Endothelial cell of umbilical vein (primary cell): ENCODE measurements at regions not wholly inside any gene's neighbourhood (a gene's known extent, or its start where the extent isn't known, plus 50 kb on each side); places are given as distances from the start of the nearest gene placed in this dataset.

Experiments
- BruUV-seq: library from RNA; stranded (reverse); fragments of 400-500 nt; replicated peaks from 2 replicates; lab custom pipeline; 2021; lab: Mats Ljungman, UMichigan
- CTCF ChIA-PET: fragments of 300-600, 350-600 bp; sonication (Branson Sonifier 250); formaldehyde crosslinking; loops from one replicate; lab custom pipeline; 2021; ENCODE audit warnings: antibody characterized with exemption, inconsistent platforms; lab: Charles Lee
- POLR2A ChIA-PET: fragments of 300-600, 350-600 bp; sonication (Branson Sonifier 250); formaldehyde crosslinking; loops from one replicate; lab custom pipeline; 2021; ENCODE audit warnings: antibody characterized with exemption, inconsistent platforms; lab: Charles Lee
- DNase-seq: peaks from one replicate; pipeline ENCODE4 v3.0.0-alpha.2; 2011; ENCODE audit warnings: low read depth, low spot score
- FAIRE-seq: peaks from 2 replicates; lab custom pipeline; 2011; peaks lifted over from hg19 to GRCh38; lab: Jason Lieb, UNC
- H2AFZ ChIP-seq: 2 replicates; pipeline ENCODE4 v1.6.0; 2012; ENCODE audit warnings: low read depth, low read length, control low read depth, inconsistent platforms
- H3K27ac ChIP-seq: 2 replicates; pipeline ENCODE4 v1.5.1; 2011; ENCODE audit warnings: low read depth, mild to moderate bottlenecking, control low read depth, low read length, moderate library complexity; ENCODE audit not compliant: insufficient read depth
- H3K27me3 ChIP-seq, 2 experiments: 2 replicates each; pipeline versions ENCODE4 v1.6.0 to v1.6.1; 2011; ENCODE audit warnings: low read length in 2 of 2, mixed read lengths in 1 of 2; ENCODE audit not compliant: control insufficient read depth in 2 of 2, insufficient read depth in 2 of 2
- H3K36me3 ChIP-seq, 2 experiments: 2 replicates in 1 of 2; 3 replicates in 1 of 2; pipeline ENCODE4 v1.5.1; 2011; ENCODE audit warnings: low read length in 2 of 2, mild to moderate bottlenecking in 1 of 2, moderate library complexity in 1 of 2; ENCODE audit not compliant: control insufficient read depth in 2 of 2, insufficient read depth in 2 of 2; ENCODE audit errors: extremely low read depth in 1 of 2
- H3K4me1 ChIP-seq: 3 replicates; pipeline ENCODE4 v1.5.1; 2011; ENCODE audit warnings: mild to moderate bottlenecking, low read length; ENCODE audit not compliant: control insufficient read depth, insufficient read depth; ENCODE audit errors: extremely low read depth
- H3K4me2 ChIP-seq: 2 replicates; pipeline ENCODE4 v1.6.1; 2011; ENCODE audit warnings: low read length, control low read depth, mixed read lengths; ENCODE audit not compliant: insufficient read depth
- H3K4me3 ChIP-seq, 3 experiments: fragments of 200-600 bp in 1 of 3; sonication (generic), shearing (Covaris generic) in 1 of 3; replicated peaks in 1 of 3; 2 replicates each; pipeline ENCODE4 v1.5.1; 2011 to 2016; ENCODE audit warnings: control low read depth in 3 of 3, low read length in 3 of 3, mild to moderate bottlenecking in 2 of 3, inconsistent platforms in 1 of 3, low read depth in 1 of 3, moderate library complexity in 1 of 3; ENCODE audit not compliant: insufficient read depth in 1 of 3
- H3K79me2 ChIP-seq: 2 replicates; pipeline ENCODE4 v1.6.0; 2012; ENCODE audit warnings: low read length, inconsistent platforms; ENCODE audit not compliant: control insufficient read depth, insufficient read depth
- H3K9ac ChIP-seq: replicated peaks from 2 replicates; pipeline ENCODE3; 2011; ENCODE audit warnings: low read length, control low read depth; ENCODE audit not compliant: insufficient read depth; ENCODE audit errors: extremely low read depth
- H3K9me1 ChIP-seq: replicated peaks from 3 replicates; pipeline ENCODE4 v1.6.0; 2011; ENCODE audit warnings: mild to moderate bottlenecking, low read length; ENCODE audit not compliant: control insufficient read depth, insufficient read depth; ENCODE audit errors: extremely low read depth
- H3K9me3 ChIP-seq: replicated peaks from 2 replicates; pipeline ENCODE4 v1.5.1; 2012; ENCODE audit warnings: low read length, inconsistent platforms; ENCODE audit not compliant: control insufficient read depth, insufficient read depth
- H4K20me1 ChIP-seq: replicated peaks from 2 replicates; pipeline ENCODE3; 2011; ENCODE audit warnings: mild to moderate bottlenecking, low read length; ENCODE audit not compliant: control insufficient read depth, insufficient read depth; ENCODE audit errors: extremely low read depth
- EZH2 ChIP-seq: IDR thresholded peaks from 2 replicates; pipeline ENCODE4 v1.6.1; 2012; ENCODE audit warnings: borderline replicate concordance, low read depth, mild to moderate bottlenecking, moderate library complexity, low read length, inconsistent platforms; ENCODE audit not compliant: severe bottlenecking
- FOS ChIP-seq: IDR thresholded peaks from 2 replicates; pipeline ENCODE4 v1.6.1; 2011; ENCODE audit warnings: mild to moderate bottlenecking, low read length, moderate library complexity, borderline replicate concordance; ENCODE audit not compliant: insufficient read depth
- GATA2 ChIP-seq: IDR thresholded peaks from 2 replicates; pipeline ENCODE4 v1.7.0; 2011; ENCODE audit warnings: low read depth, mild to moderate bottlenecking, moderate library complexity, mixed read lengths, low read length; ENCODE audit not compliant: insufficient read length, insufficient read depth
- JUN ChIP-seq: IDR thresholded peaks from 2 replicates; pipeline ENCODE4 v1.6.1; 2011; ENCODE audit warnings: borderline replicate concordance, low read depth; ENCODE audit not compliant: insufficient read length, insufficient read depth
- MAX ChIP-seq: IDR thresholded peaks from 2 replicates; pipeline ENCODE4 v1.6.1; 2011; ENCODE audit not compliant: insufficient read depth, insufficient read length
- MYC ChIP-seq: IDR thresholded peaks from one replicate; pipeline ENCODE4 v1.6.1; 2011; ENCODE audit warnings: mild to moderate bottlenecking, low read depth, low read length
- POLR2A ChIP-seq: IDR thresholded peaks from 2 replicates; pipeline ENCODE4 v1.6.1; 2012; ENCODE audit warnings: low read depth, mild to moderate bottlenecking, control low read depth, low read length
- POLR2AphosphoS5 ChIP-seq: IDR thresholded peaks from 2 replicates; pipeline ENCODE4 v1.6.1; 2012; ENCODE audit warnings: low read depth, mild to moderate bottlenecking, control low read depth, low read length, moderate library complexity; ENCODE audit not compliant: insufficient read depth
- dilution Hi-C: fragments of 300-500 bp; cut with MboI; formaldehyde crosslinking; loops from one replicate; pipeline ENCODE4 v1.15.0; 2019; ENCODE audit warnings: low sequenced_read_pairs; ENCODE audit not compliant: extremely low pct_ligation_motif_present
- intact Hi-C: fragments of 100-400 bp; cut with micrococcal nuclease; formaldehyde crosslinking; loops from one replicate; pipeline ENCODE4 v1.10.0; 2022
- TF ChIP-seq, protein P1 (sequence below), 2 donors: IDR thresholded peaks; 1 replicate in 1 of 2; 2 replicates in 1 of 2; pipeline ENCODE4 v1.5.1; 2011; ENCODE audit warnings: low read length in 2 of 2, mild to moderate bottlenecking in 2 of 2, moderate library complexity in 2 of 2, control low read depth in 1 of 2, inconsistent platforms in 1 of 2, low read depth in 1 of 2; ENCODE audit not compliant: insufficient read depth in 1 of 2; ENCODE audit errors: extremely low read depth in 1 of 2

DNA sequence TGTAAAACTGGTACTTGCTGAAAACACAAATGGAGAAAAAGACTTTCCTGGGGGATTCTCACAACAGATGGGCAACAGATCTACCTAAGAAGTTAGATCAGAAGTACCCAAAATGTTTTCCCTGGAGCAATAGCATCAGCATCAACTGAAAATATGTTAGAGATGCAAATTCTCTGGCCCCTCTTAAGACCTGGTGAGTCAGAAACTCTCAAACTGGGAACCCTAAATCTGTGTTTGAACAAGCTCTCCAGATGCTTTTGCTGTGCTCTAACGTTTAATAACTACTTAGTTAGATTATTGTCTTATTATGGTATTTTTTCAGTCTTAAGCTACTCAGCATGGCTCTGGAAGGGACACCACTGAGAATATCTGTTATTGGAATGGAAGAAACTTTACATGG is 55.2 kb upstream of the TRPC3 start:
- FAIRE-seq, result no peak
- no TSS peak for BruUV-seq
- CTCF ChIA-PET, result interaction anchor here (2.8 kb wide), 1 partner anchor 9 kb away, joined by 8 read pairs; no protein-coding TSS in a partner anchor

More for the DNA sequence above, 55.2 kb upstream of the TRPC3 start:
- intact Hi-C loops (no loop called here), dilution Hi-C loops (no loop called here)
- Histone ChIP-seq H3K36me3 (no peaks in the 10 kb centered on the region), H3K27ac (no peak overlapping the region), H4K20me1 (no peaks in the 10 kb centered on the region), H3K9me1 (no peaks in the 10 kb centered on the region), H3K79me2 (no peaks in the 10 kb centered on the region), H3K9me3 (no peaks in the 10 kb centered on the region), H3K27me3 (peaks cover 3 to 7% of the 10 kb centered on the region in 2 experiments), H3K4me1 (no peaks in the 10 kb centered on the region), H2AFZ (no peak overlapping the region), H3K4me2 (no peak overlapping the region), H3K9ac (no peak overlapping the region), H3K4me3 (no peak overlapping the region)
- POLR2A ChIA-PET, result no interaction called here
- DNase-seq, result no peak
- TF ChIP-seq EZH2 (no peak), MAX (no peak), MYC (no peak), FOS (no peak), GATA2 (no peak), POLR2AphosphoS5 (no peak), JUN (no peak), POLR2A (no peak)
- TF ChIP-seq, protein P1, sequence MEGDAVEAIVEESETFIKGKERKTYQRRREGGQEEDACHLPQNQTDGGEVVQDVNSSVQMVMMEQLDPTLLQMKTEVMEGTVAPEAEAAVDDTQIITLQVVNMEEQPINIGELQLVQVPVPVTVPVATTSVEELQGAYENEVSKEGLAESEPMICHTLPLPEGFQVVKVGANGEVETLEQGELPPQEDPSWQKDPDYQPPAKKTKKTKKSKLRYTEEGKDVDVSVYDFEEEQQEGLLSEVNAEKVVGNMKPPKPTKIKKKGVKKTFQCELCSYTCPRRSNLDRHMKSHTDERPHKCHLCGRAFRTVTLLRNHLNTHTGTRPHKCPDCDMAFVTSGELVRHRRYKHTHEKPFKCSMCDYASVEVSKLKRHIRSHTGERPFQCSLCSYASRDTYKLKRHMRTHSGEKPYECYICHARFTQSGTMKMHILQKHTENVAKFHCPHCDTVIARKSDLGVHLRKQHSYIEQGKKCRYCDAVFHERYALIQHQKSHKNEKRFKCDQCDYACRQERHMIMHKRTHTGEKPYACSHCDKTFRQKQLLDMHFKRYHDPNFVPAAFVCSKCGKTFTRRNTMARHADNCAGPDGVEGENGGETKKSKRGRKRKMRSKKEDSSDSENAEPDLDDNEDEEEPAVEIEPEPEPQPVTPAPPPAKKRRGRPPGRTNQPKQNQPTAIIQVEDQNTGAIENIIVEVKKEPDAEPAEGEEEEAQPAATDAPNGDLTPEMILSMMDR (IDR thresholded peaks at IDR 0.05; ENCODE audit: extremely low read depth in 1 of 2, insufficient read depth in 1 of 2, low read depth in 1 of 2, low read length in 2 of 2), result no peak
